GM13976 (cell line): ENCODE measurements at regions not wholly inside any gene's neighbourhood (a gene's known extent, or its start where the extent isn't known, plus 50 kb on each side); places are given as distances from the start of the nearest gene placed in this dataset.

Source experiments
- DNase-seq: peaks from one replicate; pipeline ENCODE4 v3.0.0; 2012; ENCODE audit warnings: low spot score
- in situ Hi-C: fragments of 300-500 bp; cut with MboI; formaldehyde crosslinking; loops from one replicate; pipeline ENCODE4 v1.12.0; 2022; ENCODE audit warnings: low sequenced_read_pairs, mixed read lengths, inconsistent platforms; ENCODE audit not compliant: unreplicated experiment
- TF ChIP-seq, protein P1 (sequence below): IDR thresholded peaks from 2 replicates; pipeline ENCODE4 v1.5.1; 2012; ENCODE audit warnings: borderline replicate concordance, mild to moderate bottlenecking; ENCODE audit not compliant: insufficient read depth; ENCODE audit errors: extremely low read depth, missing control alignments, control extremely low read depth

- in situ Hi-C loops, result no loop called here
- no peak for DNase-seq
- TF ChIP-seq, protein P1, sequence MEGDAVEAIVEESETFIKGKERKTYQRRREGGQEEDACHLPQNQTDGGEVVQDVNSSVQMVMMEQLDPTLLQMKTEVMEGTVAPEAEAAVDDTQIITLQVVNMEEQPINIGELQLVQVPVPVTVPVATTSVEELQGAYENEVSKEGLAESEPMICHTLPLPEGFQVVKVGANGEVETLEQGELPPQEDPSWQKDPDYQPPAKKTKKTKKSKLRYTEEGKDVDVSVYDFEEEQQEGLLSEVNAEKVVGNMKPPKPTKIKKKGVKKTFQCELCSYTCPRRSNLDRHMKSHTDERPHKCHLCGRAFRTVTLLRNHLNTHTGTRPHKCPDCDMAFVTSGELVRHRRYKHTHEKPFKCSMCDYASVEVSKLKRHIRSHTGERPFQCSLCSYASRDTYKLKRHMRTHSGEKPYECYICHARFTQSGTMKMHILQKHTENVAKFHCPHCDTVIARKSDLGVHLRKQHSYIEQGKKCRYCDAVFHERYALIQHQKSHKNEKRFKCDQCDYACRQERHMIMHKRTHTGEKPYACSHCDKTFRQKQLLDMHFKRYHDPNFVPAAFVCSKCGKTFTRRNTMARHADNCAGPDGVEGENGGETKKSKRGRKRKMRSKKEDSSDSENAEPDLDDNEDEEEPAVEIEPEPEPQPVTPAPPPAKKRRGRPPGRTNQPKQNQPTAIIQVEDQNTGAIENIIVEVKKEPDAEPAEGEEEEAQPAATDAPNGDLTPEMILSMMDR, result no peak
These were observed 231.5 kb upstream of the TCF4 start for GRCh38 chr18:55819448-55819847.

- TF ChIP-seq, protein P1, result no peak
- no peak for DNase-seq
- in situ Hi-C loops, result no loop called here
These were observed 230.3 kb upstream of the TCF4 start for GRCh38 chr18:55818284-55818683.

DNA sequence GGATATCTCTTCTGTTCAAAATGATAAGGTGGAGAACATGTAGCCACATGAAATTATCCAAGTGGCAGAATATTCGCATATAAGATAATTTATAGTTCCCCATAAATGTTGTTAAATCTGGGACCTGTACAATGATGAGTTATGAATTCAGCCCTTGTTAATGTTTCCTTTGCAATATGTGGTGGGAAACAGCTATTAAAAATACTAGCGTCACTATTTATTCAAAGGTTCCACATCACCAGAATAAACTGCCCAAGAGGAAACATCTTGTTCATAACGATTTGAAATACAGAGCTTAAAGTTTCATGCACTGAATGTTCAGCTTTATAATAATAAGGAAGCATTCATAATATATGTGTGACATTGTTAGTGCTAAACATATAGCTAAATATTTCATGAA lies 223.9 kb upstream of the TCF4 start:
- DNase-seq, result no peak

DNA sequence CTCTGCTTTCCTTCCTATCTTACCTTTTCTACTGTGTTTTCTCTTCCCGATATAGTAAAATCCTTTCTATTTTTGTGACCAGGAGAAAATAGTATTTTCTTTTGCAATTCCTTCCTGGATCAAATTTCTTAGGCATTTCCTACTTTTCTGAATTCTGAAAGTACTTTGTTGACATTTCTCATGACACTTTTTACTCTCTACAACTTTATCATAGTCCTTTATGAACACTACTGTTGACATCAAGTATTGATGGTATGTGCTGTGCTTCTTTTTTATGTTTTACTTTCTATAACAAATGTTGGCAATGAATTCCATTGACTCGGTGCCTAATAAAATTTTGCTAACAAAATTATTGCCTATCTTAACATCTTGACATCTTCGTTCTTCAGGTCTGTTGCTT lies 217.7 kb upstream of the TCF4 start:
- TF ChIP-seq, protein P1, result no peak
- in situ Hi-C loops, result no loop called here
- no peak for DNase-seq

More for the DNA sequence above, 223.9 kb upstream of the TCF4 start:
- in situ Hi-C loops, result no loop called here
- TF ChIP-seq, protein P1, result no peak

DNA sequence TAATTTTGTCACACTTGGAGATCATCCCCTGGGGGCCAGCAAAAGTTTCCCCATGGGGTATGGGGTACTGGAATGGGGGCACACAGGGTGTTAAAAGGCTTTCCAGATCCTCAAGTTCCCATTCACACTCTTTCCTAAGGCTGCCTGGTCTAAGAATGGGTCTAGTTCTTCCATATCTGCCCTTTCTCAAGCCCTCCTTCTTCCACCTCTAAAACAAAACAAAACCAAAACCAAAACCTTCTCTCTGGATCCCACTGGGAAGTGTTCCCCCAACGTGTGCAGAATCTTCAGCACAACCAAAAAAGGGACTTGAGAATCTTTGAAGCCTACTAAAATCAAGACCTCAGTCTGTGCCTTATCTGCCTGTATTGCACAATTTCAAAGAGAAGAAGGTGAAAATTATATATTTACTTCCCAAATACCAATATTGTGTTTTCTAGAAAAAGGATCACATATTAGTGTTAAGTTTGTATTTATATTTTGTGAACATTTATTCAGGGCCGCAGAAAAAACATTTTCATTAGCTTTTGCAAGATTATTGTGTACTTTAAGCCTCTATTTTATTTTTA lies 207.2 kb upstream of the TCF4 start:
- in situ Hi-C loops, result loop anchor here (25.0 kb wide), 1 partner anchor 383 kb away; no protein-coding TSS in a partner anchor
- no peak for DNase-seq
- TF ChIP-seq, protein P1, result no peak

DNA sequence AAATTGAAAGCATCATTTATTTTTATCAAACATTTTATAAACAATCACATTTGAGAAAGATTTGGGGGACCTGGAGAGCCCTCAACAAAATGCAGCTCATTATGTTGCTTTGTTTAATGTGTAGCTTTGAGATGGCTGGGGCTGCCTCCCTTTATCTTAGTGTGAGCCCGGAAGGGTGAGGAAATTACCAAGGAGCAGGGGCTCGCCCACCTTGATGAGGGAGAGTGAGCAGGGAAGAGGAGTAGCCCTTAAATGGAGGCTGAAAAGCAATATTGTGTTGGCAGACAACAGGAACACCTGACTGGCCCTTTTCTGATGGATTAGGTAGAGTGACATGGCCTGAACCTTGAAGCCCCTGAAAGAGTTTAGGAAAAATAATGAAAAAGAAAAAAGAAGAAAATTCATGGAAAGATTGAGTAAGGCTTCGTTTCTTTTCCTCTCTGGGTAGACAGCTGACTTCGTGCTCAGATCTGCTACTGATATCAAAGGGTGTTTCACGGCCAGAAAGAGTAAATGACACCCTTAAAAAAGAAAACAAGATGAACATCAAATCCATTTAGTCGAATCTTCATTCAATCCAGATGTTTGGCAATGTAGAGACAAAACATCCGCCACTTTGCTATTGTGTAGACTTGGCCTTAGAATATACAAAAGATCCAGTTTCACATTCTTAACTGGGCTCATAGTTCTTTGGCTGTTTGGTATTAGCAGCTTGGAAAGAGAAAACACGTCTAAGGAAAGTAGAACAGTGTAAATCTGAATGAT lies 206.5 kb upstream of the TCF4 start:
- in situ Hi-C loops, result loop anchor here (25.0 kb wide), 1 partner anchor 382 kb away; no protein-coding TSS in a partner anchor
- no peak for DNase-seq
- TF ChIP-seq, protein P1, result no peak

- in situ Hi-C loops, result loop anchor here (25.0 kb wide), 1 partner anchor 378 kb away; no protein-coding TSS in a partner anchor
- no peak for DNase-seq
- TF ChIP-seq, protein P1, result no peak
These were observed 202.3 kb upstream of the TCF4 start for GRCh38 chr18:55790296-55790695.
